Tibial nerve (tissue), 4 donors: ENCODE measurements at regions not wholly inside any gene's neighbourhood (a gene's known extent, or its start where the extent isn't known, plus 50 kb on each side); places are given as distances from the start of the nearest gene placed in this dataset.
A peak's percentile ranks its signal among the peaks of the same experiment; 100 is the strongest.
"Not testable (repeated sequence)": the region's sequence is repeated elsewhere in the genome, so short reads cannot be mapped to it uniquely, and the experiment has no call there.

Experiments used
- DNase-seq, 2 donors: peaks; one replicate each; pipeline ENCODE4 v3.0.0-alpha.2; 2019; ENCODE audit warnings: low spot score in 2 of 2
- H3K27ac ChIP-seq, 4 donors: fragments of 200-600 bp; sonication (generic) in 3 of 4; one replicate each; pipeline ENCODE4 v1.5.1; 2017 to 2019; ENCODE audit warnings: mild to moderate bottlenecking in 1 of 4
- H3K27me3 ChIP-seq, 2 donors: fragments of 200-600 bp; sonication (generic) in 1 of 2; one replicate each; pipeline versions ENCODE4 v1.5.1 to v1.6.0; 2017 to 2019
- H3K36me3 ChIP-seq, 3 donors: fragments of 200-600 bp; sonication (generic); one replicate each; pipeline ENCODE4 v1.5.1; 2018 to 2019
- H3K4me1 ChIP-seq, 4 donors: fragments of 200-600 bp; sonication (generic) in 3 of 4; one replicate each; pipeline ENCODE4 v1.5.1; 2017 to 2019
- H3K4me3 ChIP-seq, 4 donors: fragments of 200-600 bp; sonication (generic) in 3 of 4; one replicate each; pipeline ENCODE4 v1.5.1; 2017 to 2019; ENCODE audit warnings: mild to moderate bottlenecking in 1 of 4, moderate library complexity in 1 of 4
- H3K9me3 ChIP-seq, 4 donors: fragments of 200-600 bp; sonication (generic) in 3 of 4; one replicate each; pipeline ENCODE4 v1.5.1; 2017 to 2019
- CTCF ChIP-seq, 5 experiments: fragments of 200-600 bp in 3 of 5; fragments of 450-650 bp in 2 of 5; sonication (generic) in 3 of 5; IDR thresholded peaks; one replicate each; pipeline ENCODE4 v1.5.1; 2016 to 2019; ENCODE audit warnings: antibody characterized with exemption in 5 of 5, mild to moderate bottlenecking in 3 of 5, moderate library complexity in 2 of 5
- EP300 ChIP-seq, 2 donors: sonication (generic); formaldehyde crosslinking; IDR thresholded peaks; one replicate each; pipeline ENCODE4 v1.6.1; 2017; ENCODE audit warnings: antibody characterized with exemption in 2 of 2, mild to moderate bottlenecking in 1 of 2
- POLR2A ChIP-seq, 2 donors: fragments of 450-650 bp; IDR thresholded peaks; one replicate each; pipeline ENCODE4 v1.6.1; 2017; ENCODE audit warnings: antibody characterized with exemption in 2 of 2, mild to moderate bottlenecking in 2 of 2, moderate library complexity in 2 of 2
- WGBS, 2 donors: methylation state at CpG; one replicate each; pipeline ENCODE4 v1.1.5; 2018; 5-methylcytosine and 5-hydroxymethylcytosine counted together

DNA sequence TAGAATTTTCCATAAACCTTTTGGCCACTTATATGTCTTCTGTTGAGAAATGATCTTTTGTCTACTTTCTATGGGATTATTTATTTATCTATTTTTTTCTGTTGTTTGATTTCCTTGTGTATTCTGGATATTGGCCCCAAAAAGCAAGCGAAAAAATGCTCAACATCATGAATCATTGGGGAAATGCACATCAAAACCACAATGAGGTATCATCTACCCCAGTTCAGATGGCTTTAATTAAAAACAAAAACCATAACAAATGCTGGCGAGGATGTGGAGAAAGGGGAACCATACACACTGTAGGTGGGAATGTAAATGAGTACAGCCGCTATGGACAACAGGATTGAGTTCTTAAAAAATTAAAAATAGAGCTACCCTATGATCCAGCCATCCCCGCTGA, 125.0 kb upstream of the LPCAT1 start:
- DNase-seq, result no peak
- no peaks in the 10 kb centered on the region for H3K9me3 ChIP-seq
- WGBS, 2 donors, result 49 to 51% methylated on average over 4 of the region's 4 CpGs
- no peak overlapping the region for H3K27ac ChIP-seq
- peaks cover 0 to 48% of the 10 kb centered on the region in 2 donors for H3K27me3 ChIP-seq
- TF ChIP-seq POLR2A (IDR thresholded peaks at IDR 0.05) (no peak), CTCF (IDR thresholded peaks at IDR 0.05) (no peak), EP300 (IDR thresholded peaks at IDR 0.05) (no peak)
- H3K4me1 ChIP-seq, result peaks cover 0 to 17% (median 5%) of the 10 kb centered on the region in 4 donors
- no peaks in the 10 kb centered on the region for H3K36me3 ChIP-seq
- no peak overlapping the region for H3K4me3 ChIP-seq

DNA sequence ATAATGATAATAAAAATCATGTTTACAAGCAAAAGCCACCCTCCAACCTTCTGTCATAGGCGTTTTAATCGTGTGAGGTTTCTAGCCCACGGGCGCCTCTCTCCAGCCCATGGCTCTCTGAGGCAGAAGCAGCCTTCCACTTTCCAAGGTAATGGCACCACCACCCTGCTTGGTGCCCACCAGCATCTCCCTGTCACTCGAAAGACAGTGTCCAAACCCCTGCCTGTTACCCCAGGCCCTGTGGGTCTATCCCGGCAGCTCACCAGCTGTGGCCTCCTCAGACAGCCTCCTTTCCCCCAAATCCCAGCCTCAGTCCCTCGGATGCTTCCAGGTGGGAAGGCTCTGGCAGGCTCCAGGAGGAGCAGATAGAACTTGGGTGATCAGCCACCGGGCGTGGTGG, 123.8 kb upstream of the LPCAT1 start:
- no peaks in the 10 kb centered on the region for H3K36me3 ChIP-seq
- TF ChIP-seq CTCF (IDR thresholded peaks at IDR 0.05) (no peak), POLR2A (IDR thresholded peaks at IDR 0.05) (no peak), EP300 (IDR thresholded peaks at IDR 0.05) (no peak)
- no peak overlapping the region for H3K4me3 ChIP-seq
- WGBS, 2 donors, result 82 to 90% methylated on average over 9 of the region's 9 CpGs
- peaks cover 0 to 8% (median 5%) of the 10 kb centered on the region in 4 donors for H3K4me1 ChIP-seq
- DNase-seq, result no peak
- H3K27me3 ChIP-seq, result peaks cover 0 to 50% of the 10 kb centered on the region in 2 donors
- no peaks in the 10 kb centered on the region for H3K9me3 ChIP-seq
- H3K27ac ChIP-seq, result no peak overlapping the region

DNA sequence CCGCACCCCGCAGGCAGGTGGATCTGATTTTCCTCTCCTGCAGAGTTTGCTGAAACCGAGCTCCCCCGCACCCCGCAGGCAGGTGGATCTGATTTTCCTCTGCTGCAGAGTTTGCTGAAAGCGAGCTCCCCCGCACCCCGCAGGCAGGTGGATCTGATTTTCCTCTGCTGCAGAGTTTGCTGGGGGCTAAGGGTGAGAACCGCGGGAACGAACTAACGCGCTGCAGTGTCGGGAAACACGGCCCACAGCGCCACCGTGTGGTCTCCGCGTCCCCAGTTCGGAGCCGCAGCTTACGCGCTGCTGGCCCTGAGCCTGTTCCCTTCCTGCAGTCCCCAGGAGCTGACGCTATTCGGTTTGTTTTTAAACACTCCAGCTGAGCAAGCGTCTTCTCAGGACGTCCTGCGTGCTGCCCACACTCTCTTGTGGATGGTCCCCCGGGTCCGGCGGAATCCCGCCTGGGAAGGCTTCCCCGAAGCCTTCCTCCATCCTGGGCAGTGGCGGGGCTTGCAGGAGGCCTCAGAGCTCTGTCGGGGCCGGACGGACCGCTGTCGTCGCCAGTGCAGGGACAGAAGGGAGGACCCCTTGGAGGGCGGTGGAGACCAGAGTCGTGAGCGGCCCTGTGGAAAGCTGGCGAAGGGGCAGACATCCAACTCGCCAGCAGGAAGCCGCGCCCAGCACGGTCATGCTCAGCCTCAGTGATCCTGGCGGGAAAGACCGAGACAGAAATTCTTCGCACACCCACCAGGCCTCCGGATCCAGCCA, 121.2 kb upstream of the LPCAT1 start:
- DNase-seq, result peak; percentile 50 to 74
- Histone ChIP-seq H3K27me3 (peaks cover 0 to 32% of the 10 kb centered on the region in 2 donors), H3K4me1 (peaks cover 0 to 16% (median 5%) of the 10 kb centered on the region in 4 donors), H3K9me3 (no peaks in the 10 kb centered on the region), H3K27ac (no peak overlapping the region), H3K36me3 (no peaks in the 10 kb centered on the region), H3K4me3 (peak overlapping the region in 2 of 4 donors; percentile 12 to 25)
- TF ChIP-seq CTCF (IDR thresholded peaks at IDR 0.05) (peak; percentile 73 to 88 (median 86)), EP300 (IDR thresholded peaks at IDR 0.05) (no peak)
- WGBS, 2 donors, result 4 to 7% methylated on average over 32 to 42 of the region's 52 CpGs

- H3K9me3 ChIP-seq, H3K4me3 ChIP-seq, H3K36me3 ChIP-seq, H3K27ac ChIP-seq, DNase-seq: not testable (repeated sequence)
- peaks cover 0 to 16% (median 5%) of the 10 kb centered on the region in 4 donors for H3K4me1 ChIP-seq
- WGBS, 2 donors, result 4 to 6% methylated on average over 8 to 12 of the region's 22 CpGs
- peaks cover 0 to 29% of the 10 kb centered on the region in 2 donors for H3K27me3 ChIP-seq
Measured at GRCh38 chr5:1644393-1644809, 120.6 kb upstream of the LPCAT1 start.

DNA sequence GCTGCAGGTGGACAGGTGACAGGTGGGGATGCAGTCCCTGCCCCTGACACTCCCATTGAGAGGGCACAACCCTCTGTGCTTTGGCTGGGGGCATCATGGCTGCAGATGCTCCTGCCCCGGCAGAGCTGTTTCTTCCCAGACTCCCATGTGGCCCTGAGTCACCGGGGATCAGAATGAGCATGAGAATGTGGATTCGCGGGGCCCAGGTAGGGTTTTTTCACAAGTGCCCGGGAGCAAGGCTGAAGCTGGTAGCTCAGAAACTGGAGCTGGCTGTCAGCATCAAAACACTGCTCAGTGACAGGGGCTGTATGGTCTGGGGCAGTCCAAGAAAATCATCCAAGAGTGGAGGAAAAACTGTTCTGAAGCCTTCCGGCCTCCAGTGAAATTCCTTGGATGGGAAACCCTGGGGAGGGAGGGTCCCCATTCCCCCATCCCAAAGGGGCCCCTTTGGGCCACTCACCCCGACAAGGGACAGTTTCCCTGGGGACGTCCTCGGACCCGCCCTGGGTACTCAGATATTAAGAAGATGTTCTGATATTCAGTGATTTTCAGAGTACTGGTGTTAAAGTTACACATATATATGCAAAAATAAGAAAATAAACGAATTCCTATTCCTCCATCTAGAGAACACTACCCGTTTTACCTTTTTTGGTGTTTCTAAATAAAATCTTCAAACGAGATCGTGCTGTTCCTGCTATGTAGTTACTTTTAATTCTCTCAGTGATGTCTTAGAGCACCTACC, 120.1 kb upstream of the LPCAT1 start:
- 18 to 24% methylated on average over 13 to 14 of the region's 14 CpGs for WGBS, 2 donors
- no peaks in the 10 kb centered on the region for H3K9me3 ChIP-seq
- TF ChIP-seq POLR2A (IDR thresholded peaks at IDR 0.05) (no peak), EP300 (IDR thresholded peaks at IDR 0.05) (no peak), CTCF (IDR thresholded peaks at IDR 0.05) (no peak)
- peaks cover 0 to 29% of the 10 kb centered on the region in 2 donors for H3K27me3 ChIP-seq
- DNase-seq, result no peak
- no peaks in the 10 kb centered on the region for H3K36me3 ChIP-seq
- H3K27ac ChIP-seq, result no peak overlapping the region
- H3K4me1 ChIP-seq, result peaks cover 0 to 16% (median 5%) of the 10 kb centered on the region in 4 donors
- no peak overlapping the region for H3K4me3 ChIP-seq
